ENCODE measurements at regions not wholly inside any gene's neighbourhood (a gene's known extent, or its start where the extent isn't known, plus 50 kb on each side); places are given as distances from the start of the nearest gene placed in this dataset.

DNA sequence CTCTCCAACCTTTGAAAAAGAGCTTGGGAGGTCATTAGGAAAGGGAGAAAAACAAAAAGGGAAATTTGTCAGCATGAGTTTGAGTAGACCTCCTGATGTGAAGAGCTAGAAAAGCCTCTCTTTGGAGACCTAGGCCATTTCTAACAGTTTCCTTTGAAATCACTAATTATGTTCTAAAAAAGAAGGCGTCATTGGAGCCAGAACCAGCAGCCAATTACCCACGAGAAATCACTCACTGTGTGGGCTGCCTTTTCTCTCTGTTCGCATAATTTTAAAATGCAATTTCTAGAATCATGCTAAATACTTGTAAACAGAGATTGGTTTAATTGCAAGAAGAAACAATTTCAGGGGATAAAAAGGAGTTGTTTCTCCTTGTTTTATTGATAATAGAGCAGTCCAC lies 246.3 kb upstream of the GATB start (continued):
- no peak for TF ChIP-seq ZBED1 (IDR thresholded peaks at IDR 0.05; ENCODE audit: borderline replicate concordance)
- TF ChIP-seq JUNB (IDR thresholded peaks at IDR 0.05): no peak

DNA sequence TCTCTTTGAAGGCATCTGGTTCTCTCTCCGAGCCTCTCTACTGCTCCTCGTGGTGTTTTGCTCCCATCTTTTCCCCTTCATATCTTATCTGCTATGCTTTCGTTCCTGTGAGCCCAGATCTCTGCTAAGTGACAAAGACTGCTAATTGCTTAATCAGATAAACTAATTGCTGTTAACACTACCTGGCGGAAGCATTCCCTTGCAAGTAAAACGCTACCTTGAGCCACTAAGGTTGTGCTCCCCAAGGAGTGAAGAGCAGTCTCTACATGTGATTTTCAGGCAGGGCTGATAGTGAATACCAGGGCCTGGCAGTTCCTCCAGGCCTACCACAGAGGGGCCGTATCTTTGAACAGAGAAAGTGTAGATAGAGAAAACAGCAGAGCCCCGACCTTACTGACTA lies 244.0 kb upstream of the GATB start:
- no peak overlapping the region for H3K27ac ChIP-seq (ENCODE audit: control insufficient read depth, insufficient read depth)
- WGBS (ENCODE audit: insufficient coverage, insufficient replicate concordance, low lambda C conversion rate, missing lambda C conversion rate): 30% methylated on average over 7 of the region's 7 CpGs
- H3K79me2 ChIP-seq (ENCODE audit: control insufficient read depth, insufficient read depth, low read length): no peaks in the 10 kb centered on the region
- intact Hi-C loops (cut with micrococcal nuclease; ENCODE audit: unreplicated experiment) (no loop called here), in situ Hi-C loops (cut with MboI) (no loop called here)
- H3K9me3 ChIP-seq (replicated peaks; ENCODE audit: control insufficient read depth, insufficient read depth, low read length): no peaks in the 10 kb centered on the region; the same call in 2 of the 3 replicates
- no peaks in the 10 kb centered on the region for H4K20me1 ChIP-seq (ENCODE audit: control insufficient read depth, insufficient read depth)
- no peak for FAIRE-seq
- ChIA-PET POLR2A (no interaction called here), RAD21 (ENCODE audit: unreplicated experiment) (no interaction called here), CTCF (no interaction called here), SMC1A (ENCODE audit: uncharacterized antibody, unreplicated experiment) (interaction anchor here (0.6 kb wide), 1 partner anchor 639 kb away, joined by 4 read pairs; no protein-coding TSS in a partner anchor)
- ATAC-seq: no peak
- no peak overlapping the region for H3K4me2 ChIP-seq (ENCODE audit: control insufficient read depth, insufficient read depth)
- H3K36me3 ChIP-seq (ENCODE audit: control insufficient read depth in 2 of 2, insufficient read depth in 2 of 2, low read length in 1 of 2): no peaks in the 10 kb centered on the region
- H3K4me1 ChIP-seq (ENCODE audit: control insufficient read depth, insufficient read depth, low read length): no peaks in the 10 kb centered on the region
- H2AFZ ChIP-seq (ENCODE audit: control insufficient read depth, low read depth, low read length): no peak overlapping the region
- H3K27me3 ChIP-seq (replicated peaks in 1 of 2; ENCODE audit: control insufficient read depth in 2 of 2, insufficient read depth in 2 of 2, low read length in 1 of 2): no peaks in the 10 kb centered on the region
- no peak overlapping the region for H3K4me3 ChIP-seq
- BruUV-seq (replicated peaks): no TSS peak
- no peak overlapping the region for H3K9ac ChIP-seq (ENCODE audit: control insufficient read depth, insufficient read depth, low read length)
- no peak for DNase-seq (ENCODE audit: low read depth, low spot score)
- no peak for TF ChIP-seq FOS (IDR thresholded peaks at IDR 0.05; ENCODE audit: borderline replicate concordance, extremely low read depth, insufficient read length)
- no peak for TF ChIP-seq KAT2A (conservative IDR thresholded peaks at IDR 0.05; ENCODE audit: control insufficient read depth, low read depth, low read length)
- no peak for TF ChIP-seq MYB (IDR thresholded peaks at IDR 0.05; ENCODE audit: borderline replicate concordance, low read depth, low read length)
- no peak for TF ChIP-seq POLR2A (IDR thresholded peaks at IDR 0.05; ENCODE audit: low read depth, low read length)
- TF ChIP-seq DPF2 (IDR thresholded peaks at IDR 0.05): no peak
- TF ChIP-seq MXI1 (IDR thresholded peaks at IDR 0.05; ENCODE audit: low read depth, low read length): no peak

DNA sequence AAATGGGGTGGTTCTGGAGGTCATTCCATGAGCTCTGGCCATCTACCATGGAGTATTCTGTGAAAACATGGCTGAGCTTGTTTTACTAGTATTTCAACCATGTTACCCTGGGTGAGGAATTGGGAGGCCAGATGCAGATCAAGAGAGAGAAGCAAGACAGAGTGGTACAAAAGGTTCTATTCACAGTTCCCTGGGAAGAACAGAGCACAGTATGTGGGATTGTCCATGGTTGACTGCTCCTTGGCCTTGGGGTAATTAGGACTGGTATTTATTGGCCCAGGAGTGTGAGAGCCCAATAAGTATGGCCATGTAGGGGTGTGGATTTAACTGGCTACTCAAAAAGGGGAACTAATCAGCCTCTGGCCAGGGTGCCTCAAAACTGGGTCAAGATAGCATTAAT lies 239.7 kb upstream of the GATB start:
- Histone ChIP-seq H3K79me2 (ENCODE audit: control insufficient read depth, insufficient read depth, low read length) (no peaks in the 10 kb centered on the region), H3K4me3 (no peak overlapping the region), H3K27ac (ENCODE audit: control insufficient read depth, insufficient read depth) (no peak overlapping the region), H3K4me2 (ENCODE audit: control insufficient read depth, insufficient read depth) (no peak overlapping the region), H4K20me1 (ENCODE audit: control insufficient read depth, insufficient read depth) (no peaks in the 10 kb centered on the region), H3K4me1 (ENCODE audit: control insufficient read depth, insufficient read depth, low read length) (no peaks in the 10 kb centered on the region), H3K36me3 (ENCODE audit: control insufficient read depth in 2 of 2, insufficient read depth in 2 of 2, low read length in 1 of 2) (no peaks in the 10 kb centered on the region), H3K9ac (ENCODE audit: control insufficient read depth, insufficient read depth, low read length) (no peak overlapping the region), H3K27me3 (replicated peaks in 1 of 2; ENCODE audit: control insufficient read depth in 2 of 2, insufficient read depth in 2 of 2, low read length in 1 of 2) (no peaks in the 10 kb centered on the region), H2AFZ (ENCODE audit: control insufficient read depth, low read depth, low read length) (no peak overlapping the region), H3K9me3 (replicated peaks; ENCODE audit: control insufficient read depth, insufficient read depth, low read length) (no peaks in the 10 kb centered on the region; the same call in 2 of the 3 replicates)
- POLR2A ChIA-PET: no interaction called here
- peak; percentile 35; the same call in 1 of the 3 replicates for ATAC-seq
- no TSS peak for BruUV-seq (replicated peaks)
- no peak for DNase-seq (ENCODE audit: low read depth, low spot score)
- CTCF ChIA-PET: no interaction called here
- SMC1A ChIA-PET (ENCODE audit: uncharacterized antibody, unreplicated experiment): no interaction called here
- no peak for TF ChIP-seq BMI1 (IDR thresholded peaks at IDR 0.05; ENCODE audit: borderline replicate concordance)
- no peak for TF ChIP-seq CEBPB (IDR thresholded peaks at IDR 0.05; ENCODE audit: borderline replicate concordance in 1 of 2, low read depth in 2 of 2, low read length in 2 of 2)
- TF ChIP-seq SUPT20H (IDR thresholded peaks at IDR 0.05; ENCODE audit: borderline replicate concordance, control insufficient read depth, low read depth, low read length): no peak
- TF ChIP-seq BHLHE40 (IDR thresholded peaks at IDR 0.05; ENCODE audit: borderline replicate concordance in 1 of 2, low read depth in 2 of 2, low read length in 1 of 2): no peak
- TF ChIP-seq RCOR1 (conservative IDR thresholded peaks at IDR 0.05; ENCODE audit: low read depth, low read length): no peak
- no peak for TF ChIP-seq NR2F1 (conservative IDR thresholded peaks at IDR 0.05)
- no peak for TF ChIP-seq ZNF207 (IDR thresholded peaks at IDR 0.05; ENCODE audit: borderline replicate concordance)
- no peak for TF ChIP-seq JUND (IDR thresholded peaks at IDR 0.05; ENCODE audit: low read depth, low read length)
- no peak for TF ChIP-seq PAX5 (IDR thresholded peaks at IDR 0.05; ENCODE audit: borderline replicate concordance, low read depth, low read length)
- TF ChIP-seq, protein P1, sequence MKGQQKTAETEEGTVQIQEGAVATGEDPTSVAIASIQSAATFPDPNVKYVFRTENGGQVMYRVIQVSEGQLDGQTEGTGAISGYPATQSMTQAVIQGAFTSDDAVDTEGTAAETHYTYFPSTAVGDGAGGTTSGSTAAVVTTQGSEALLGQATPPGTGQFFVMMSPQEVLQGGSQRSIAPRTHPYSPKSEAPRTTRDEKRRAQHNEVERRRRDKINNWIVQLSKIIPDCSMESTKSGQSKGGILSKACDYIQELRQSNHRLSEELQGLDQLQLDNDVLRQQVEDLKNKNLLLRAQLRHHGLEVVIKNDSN (IDR thresholded peaks at IDR 0.05; ENCODE audit: borderline replicate concordance, extremely low read length, insufficient read depth, low read depth, low read length): no peak
- TF ChIP-seq CBX3 (IDR thresholded peaks at IDR 0.05; ENCODE audit: borderline replicate concordance, low read depth): no peak
- RAD21 ChIA-PET (ENCODE audit: unreplicated experiment): no interaction called here
- in situ Hi-C loops (cut with MboI): no loop called here
- FAIRE-seq: no peak
- intact Hi-C loops (cut with micrococcal nuclease; ENCODE audit: unreplicated experiment): no loop called here

Measured in GM12878 (cell line).